ENCODE measurements at regions not wholly inside any gene's neighbourhood (a gene's known extent, or its start where the extent isn't known, plus 50 kb on each side); places are given as distances from the start of the nearest gene placed in this dataset.

DNA sequence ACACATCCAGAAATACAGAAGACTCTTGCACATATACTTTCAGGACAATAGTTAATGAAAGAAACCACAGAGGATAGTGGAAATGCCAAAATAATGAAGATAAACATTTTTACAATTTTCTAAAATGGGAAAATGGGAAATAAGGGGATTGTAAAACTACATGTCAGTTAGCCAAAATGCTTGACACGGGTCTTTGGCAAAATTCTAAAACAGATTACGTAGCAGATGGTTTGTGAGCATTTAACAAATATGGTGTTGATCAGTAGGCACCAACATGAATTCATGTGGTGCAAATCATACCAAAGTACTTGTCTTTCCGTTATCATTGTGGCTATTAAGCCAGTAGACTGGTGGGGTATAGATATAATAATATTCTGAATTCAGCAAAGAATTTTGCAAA lies 348.5 kb upstream of the ROBO1 start:
- no peak for DNase-seq (ENCODE audit: low read depth)
- no peak for TF ChIP-seq CTCF (IDR thresholded peaks at IDR 0.05; ENCODE audit: insufficient read depth, low read length)
- no peak overlapping the region for H3K4me3 ChIP-seq (ENCODE audit: low read depth, low read length)

- no peak for TF ChIP-seq CTCF (IDR thresholded peaks at IDR 0.05; ENCODE audit: insufficient read depth, low read length)
- H3K4me3 ChIP-seq (ENCODE audit: low read depth, low read length): no peak overlapping the region
- no peak for DNase-seq (ENCODE audit: low read depth)
Observed at GRCh38 chr3:80114694-80115093, 346.9 kb upstream of the ROBO1 start.

- TF ChIP-seq CTCF (IDR thresholded peaks at IDR 0.05; ENCODE audit: insufficient read depth, low read length): no peak
- H3K4me3 ChIP-seq (ENCODE audit: low read depth, low read length): no peak overlapping the region
- no peak for DNase-seq (ENCODE audit: low read depth)
Observed at GRCh38 chr3:80113331-80113730, 345.5 kb upstream of the ROBO1 start.

- TF ChIP-seq CTCF (IDR thresholded peaks at IDR 0.05; ENCODE audit: insufficient read depth, low read length): no peak
- DNase-seq (ENCODE audit: low read depth): no peak
- H3K4me3 ChIP-seq (ENCODE audit: low read depth, low read length): no peak overlapping the region
Observed at GRCh38 chr3:80099559-80100066, 331.8 kb upstream of the ROBO1 start.

DNA sequence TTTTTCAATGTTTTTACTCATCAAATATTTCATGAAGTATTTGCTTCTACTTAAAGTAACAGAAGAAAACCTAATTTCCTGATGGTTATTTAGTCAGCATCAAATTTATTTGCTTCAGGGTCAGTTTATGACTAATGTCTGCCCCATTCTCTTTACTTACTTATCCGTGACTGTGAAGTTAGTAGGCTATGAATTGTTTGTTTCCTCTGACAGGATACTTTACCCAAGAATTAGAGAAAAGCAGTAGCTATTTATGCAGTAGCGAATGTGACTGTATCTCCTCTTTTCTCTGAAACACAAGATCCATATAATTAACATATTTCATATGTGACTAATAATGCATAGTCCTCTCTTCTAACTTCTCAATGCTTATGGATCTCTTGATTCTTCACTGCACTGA lies 329.9 kb upstream of the ROBO1 start:
- no peak for TF ChIP-seq CTCF (IDR thresholded peaks at IDR 0.05; ENCODE audit: insufficient read depth, low read length)
- DNase-seq (ENCODE audit: low read depth): no peak
- no peak overlapping the region for H3K4me3 ChIP-seq (ENCODE audit: low read depth, low read length)

DNA sequence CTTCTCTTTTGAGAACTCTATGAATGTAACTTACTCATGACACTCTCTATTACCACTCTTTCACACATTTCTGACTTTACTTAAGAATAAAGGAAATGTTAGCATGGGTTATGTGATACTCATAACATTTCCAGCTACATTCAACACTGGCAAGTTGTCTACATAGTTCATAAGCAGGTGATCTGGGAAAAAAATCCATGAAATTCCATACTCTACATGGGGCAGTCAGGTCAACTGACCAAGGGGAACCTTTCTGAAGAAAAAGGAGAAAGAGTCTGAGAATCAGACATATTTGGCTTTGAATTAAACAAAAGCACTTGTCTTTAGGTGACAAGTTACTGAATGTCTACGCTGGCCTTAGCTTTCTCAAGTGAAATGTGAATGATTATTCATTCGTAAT lies 329.1 kb upstream of the ROBO1 start:
- DNase-seq (ENCODE audit: low read depth): no peak
- TF ChIP-seq CTCF (IDR thresholded peaks at IDR 0.05; ENCODE audit: insufficient read depth, low read length): no peak
- H3K4me3 ChIP-seq (ENCODE audit: low read depth, low read length): no peak overlapping the region

- no peak for DNase-seq (ENCODE audit: low read depth)
- no peak for TF ChIP-seq CTCF (IDR thresholded peaks at IDR 0.05; ENCODE audit: insufficient read depth, low read length)
- H3K4me3 ChIP-seq (ENCODE audit: low read depth, low read length): no peak overlapping the region
Observed at GRCh38 chr3:80094589-80094988, 326.8 kb upstream of the ROBO1 start.
